NCI-H2029 (cell line): ENCODE measurements at regions not wholly inside any gene's neighbourhood (a gene's known extent, or its start where the extent isn't known, plus 50 kb on each side); places are given as distances from the start of the nearest gene placed in this dataset.

Experiments
- DNase-seq: peaks from one replicate; lab custom pipeline; 2025; lab: John Stamatoyannopoulos, UW

- DNase-seq = no peak
Measured at GRCh38 chr1:60126723-60127122, 53.2 kb upstream of the C1orf87 start.
